H9 (cell line): ENCODE measurements at regions not wholly inside any gene's neighbourhood (a gene's known extent, or its start where the extent isn't known, plus 50 kb on each side); places are given as distances from the start of the nearest gene placed in this dataset.

Source experiments
- DNase-seq: peaks from one replicate; pipeline ENCODE4 v3.0.0-alpha.2; 2017
- H2AFZ ChIP-seq: one replicate; pipeline ENCODE4 v1.6.1; 2013; ENCODE audit warnings: mild to moderate bottlenecking, low read length, control low read depth, moderate library complexity
- H2AK5ac ChIP-seq: 2 replicates; pipeline ENCODE4 v1.6.1; 2013; ENCODE audit warnings: low read length, control low read depth, mixed read lengths; ENCODE audit not compliant: insufficient read length
- H2BK120ac ChIP-seq: one replicate; pipeline ENCODE4 v1.6.1; 2013; ENCODE audit warnings: low read depth, mild to moderate bottlenecking, low read length, control low read depth, inconsistent platforms; ENCODE audit not compliant: poor library complexity, severe bottlenecking
- H2BK12ac ChIP-seq: 2 replicates; pipeline ENCODE4 v1.6.1; 2013; ENCODE audit warnings: low read length, control low read depth, mixed read lengths, low read depth; ENCODE audit not compliant: insufficient read length
- H2BK15ac ChIP-seq: 2 replicates; pipeline ENCODE4 v1.6.1; 2013; ENCODE audit warnings: low read depth, low read length, control low read depth
- H2BK20ac ChIP-seq: one replicate; pipeline ENCODE4 v1.6.1; 2013; ENCODE audit warnings: low read depth, mild to moderate bottlenecking, low read length, control low read depth, inconsistent platforms; ENCODE audit not compliant: poor library complexity, severe bottlenecking
- H2BK5ac ChIP-seq: 2 replicates; pipeline ENCODE4 v1.6.1; 2013; ENCODE audit warnings: low read length, control low read depth, mixed read lengths; ENCODE audit not compliant: insufficient read length
- H3K14ac ChIP-seq: 2 replicates; pipeline ENCODE4 v1.6.1; 2013; ENCODE audit warnings: low read length, control low read depth; ENCODE audit not compliant: insufficient read depth
- H3K18ac ChIP-seq: 2 replicates; pipeline ENCODE4 v1.6.1; 2013; ENCODE audit warnings: low read depth, mild to moderate bottlenecking, mixed read lengths, low read length, control low read depth; ENCODE audit not compliant: insufficient read length
- H3K23ac ChIP-seq: 2 replicates; pipeline ENCODE4 v1.6.1; 2013; ENCODE audit warnings: low read length, control low read depth, mixed read lengths, low read depth; ENCODE audit not compliant: insufficient read length
- H3K23me2 ChIP-seq: 2 replicates; pipeline ENCODE4 v1.6.1; 2013; ENCODE audit warnings: low read depth, mild to moderate bottlenecking, mixed read lengths, low read length, control low read depth; ENCODE audit not compliant: insufficient read length, poor library complexity, severe bottlenecking
- H3K27ac ChIP-seq: 2 replicates; pipeline ENCODE4 v1.5.1; 2013; ENCODE audit warnings: low read length, control low read depth, mixed read lengths, low read depth; ENCODE audit not compliant: insufficient read length
- H3K27me3 ChIP-seq: 2 replicates; pipeline ENCODE4 v1.6.1; 2013; ENCODE audit warnings: low read length, control low read depth, inconsistent platforms; ENCODE audit not compliant: insufficient read depth
- H3K4ac ChIP-seq: 2 replicates; pipeline ENCODE4 v1.6.1; 2013; ENCODE audit warnings: low read depth, mild to moderate bottlenecking, control low read depth, inconsistent platforms, low read length, moderate library complexity
- H3K4me1 ChIP-seq: 2 replicates; pipeline ENCODE4 v1.6.1; 2013; ENCODE audit warnings: low read length, control low read depth, inconsistent platforms; ENCODE audit not compliant: insufficient read depth
- H3K4me2 ChIP-seq: 2 replicates; pipeline ENCODE4 v1.6.1; 2013; ENCODE audit warnings: low read length, control low read depth, mixed read lengths; ENCODE audit not compliant: insufficient read length, insufficient read depth
- H3K56ac ChIP-seq: 2 replicates; pipeline ENCODE4 v1.6.1; 2013; ENCODE audit warnings: low read depth, mild to moderate bottlenecking, mixed read lengths, low read length, control low read depth; ENCODE audit not compliant: insufficient read length
- H3K79me1 ChIP-seq: 2 replicates; pipeline ENCODE4 v1.6.1; 2013; ENCODE audit warnings: low read depth, mild to moderate bottlenecking, moderate library complexity, low read length, control low read depth, inconsistent platforms; ENCODE audit not compliant: insufficient read depth, poor library complexity, severe bottlenecking
- H3K79me2 ChIP-seq: 2 replicates; pipeline ENCODE4 v1.6.1; 2013; ENCODE audit warnings: low read length, control low read depth, inconsistent platforms; ENCODE audit not compliant: insufficient read depth
- H3K9ac ChIP-seq: 2 replicates; pipeline ENCODE4 v1.6.1; 2013; ENCODE audit warnings: low read length, control low read depth, mixed read lengths; ENCODE audit not compliant: insufficient read length; ENCODE audit errors: extremely low read depth
- H3K9me3 ChIP-seq: one replicate; pipeline ENCODE4 v1.6.1; 2013; ENCODE audit warnings: low read depth, low read length, inconsistent platforms; ENCODE audit not compliant: control insufficient read depth
- H3T11ph ChIP-seq: one replicate; pipeline ENCODE4 v1.6.1; 2013; ENCODE audit warnings: mild to moderate bottlenecking, low read length, control low read depth, inconsistent platforms
- H4K20me1 ChIP-seq: one replicate; pipeline ENCODE4 v1.6.1; 2013; ENCODE audit not compliant: control insufficient read depth, insufficient read length, insufficient read depth
- H4K5ac ChIP-seq: 2 replicates; pipeline ENCODE4 v1.6.1; 2013; ENCODE audit warnings: low read depth, mild to moderate bottlenecking, mixed read lengths, low read length, control low read depth; ENCODE audit not compliant: insufficient read length
- H4K8ac ChIP-seq: replicated peaks from 2 replicates; pipeline ENCODE4 v1.6.1; 2013; ENCODE audit warnings: low read length, control low read depth, mixed read lengths, low read depth; ENCODE audit not compliant: insufficient read length
- H4K91ac ChIP-seq: 2 replicates; pipeline ENCODE4 v1.6.1; 2013; ENCODE audit warnings: low read depth, mild to moderate bottlenecking, moderate library complexity, mixed read lengths, low read length, control low read depth; ENCODE audit not compliant: insufficient read length
- H3K27ac Mint-ChIP-seq, 3 experiments: 2 replicates in 2 of 3; 3 replicates in 1 of 3; pipeline ENCODE4 v1.8.0; 2020 to 2021; ENCODE audit warnings: mixed read lengths in 3 of 3, mild to moderate bottlenecking in 1 of 3, moderate library complexity in 1 of 3
- H3K27me3 Mint-ChIP-seq: 2 replicates; pipeline ENCODE4 v1.8.0; 2021; ENCODE audit warnings: low read depth, mild to moderate bottlenecking, moderate library complexity, mixed read lengths
- H3K36me3 Mint-ChIP-seq, 3 experiments: 2 replicates in 2 of 3; 3 replicates in 1 of 3; pipeline ENCODE4 v1.8.0; 2020 to 2021; ENCODE audit warnings: low read depth in 3 of 3, mixed read lengths in 3 of 3; ENCODE audit not compliant: insufficient read depth in 1 of 3
- H3K4me1 Mint-ChIP-seq, 2 experiments: 2 replicates each; pipeline ENCODE4 v1.8.0; 2020; ENCODE audit warnings: mixed read lengths in 2 of 2
- H3K4me3 Mint-ChIP-seq, 2 experiments: 2 replicates in 1 of 2; 3 replicates in 1 of 2; pipeline ENCODE4 v1.8.0; 2020 to 2021; ENCODE audit warnings: mild to moderate bottlenecking in 2 of 2, mixed read lengths in 2 of 2, moderate library complexity in 1 of 2
- H3K9me3 Mint-ChIP-seq, 2 experiments: 2 replicates in 1 of 2; 3 replicates in 1 of 2; pipeline ENCODE4 v1.8.0; 2020; ENCODE audit warnings: mild to moderate bottlenecking in 2 of 2, mixed read lengths in 2 of 2, moderate library complexity in 1 of 2
- WGBS: extraction: QIAGEN DNeasy Blood & Tissue Kit; methylation state at CpG from one replicate; pipeline ENCODE4 v1.1.7; 2013; ENCODE audit warnings: missing lambda C conversion rate, low lambda C conversion rate, mixed read lengths; ENCODE audit not compliant: insufficient read length; ENCODE audit errors: extremely low coverage; 5-methylcytosine and 5-hydroxymethylcytosine counted together
- TF ChIP-seq, protein P1 (sequence below): fragments of 200-600 bp; sonication (generic); conservative IDR thresholded peaks from 3 replicates; pipeline ENCODE4 v1.8.0; 2021; ENCODE audit warnings: antibody characterized with exemption, mild to moderate bottlenecking

GRCh38 chr15:50824514-50824913 is 59.0 kb upstream of the SPPL2A start:
- Histone ChIP-seq H3K23ac (no peak overlapping the region), H3K9me3 (no peaks in the 10 kb centered on the region), H2AFZ (no peak overlapping the region), H2BK15ac (no peak overlapping the region), H2BK20ac (no peak overlapping the region), H3K23me2 (no peaks in the 10 kb centered on the region), H2AK5ac (no peak overlapping the region), H3K79me2 (no peaks in the 10 kb centered on the region), H3K9ac (no peak overlapping the region), H2BK5ac (no peak overlapping the region), H3K4me1 (no peaks in the 10 kb centered on the region; the same call in 1 of the 2 replicates), H3K18ac (no peak overlapping the region), H2BK120ac (no peak overlapping the region), H3K4ac (no peak overlapping the region), H3K27me3 (no peaks in the 10 kb centered on the region), H3K4me2 (no peak overlapping the region), H3T11ph (no peak overlapping the region), H3K27ac (no peak overlapping the region), H3K14ac (no peak overlapping the region), H3K56ac (no peak overlapping the region), H4K5ac (no peak overlapping the region), H3K79me1 (no peaks in the 10 kb centered on the region), H4K20me1 (no peaks in the 10 kb centered on the region), H4K8ac (no peak overlapping the region), H2BK12ac (no peak overlapping the region), H4K91ac (no peak overlapping the region)
- H3K27me3 Mint-ChIP-seq, result no peaks in the 10 kb centered on the region
- no peaks in the 10 kb centered on the region for H3K9me3 Mint-ChIP-seq
- H3K36me3 Mint-ChIP-seq, result no peaks in the 10 kb centered on the region
- no peak overlapping the region; a peak in 1 of 7 replicates for H3K27ac Mint-ChIP-seq
- WGBS, result no CpG with 5 or more reads among the region's 2 CpGs
- TF ChIP-seq, protein P1, sequence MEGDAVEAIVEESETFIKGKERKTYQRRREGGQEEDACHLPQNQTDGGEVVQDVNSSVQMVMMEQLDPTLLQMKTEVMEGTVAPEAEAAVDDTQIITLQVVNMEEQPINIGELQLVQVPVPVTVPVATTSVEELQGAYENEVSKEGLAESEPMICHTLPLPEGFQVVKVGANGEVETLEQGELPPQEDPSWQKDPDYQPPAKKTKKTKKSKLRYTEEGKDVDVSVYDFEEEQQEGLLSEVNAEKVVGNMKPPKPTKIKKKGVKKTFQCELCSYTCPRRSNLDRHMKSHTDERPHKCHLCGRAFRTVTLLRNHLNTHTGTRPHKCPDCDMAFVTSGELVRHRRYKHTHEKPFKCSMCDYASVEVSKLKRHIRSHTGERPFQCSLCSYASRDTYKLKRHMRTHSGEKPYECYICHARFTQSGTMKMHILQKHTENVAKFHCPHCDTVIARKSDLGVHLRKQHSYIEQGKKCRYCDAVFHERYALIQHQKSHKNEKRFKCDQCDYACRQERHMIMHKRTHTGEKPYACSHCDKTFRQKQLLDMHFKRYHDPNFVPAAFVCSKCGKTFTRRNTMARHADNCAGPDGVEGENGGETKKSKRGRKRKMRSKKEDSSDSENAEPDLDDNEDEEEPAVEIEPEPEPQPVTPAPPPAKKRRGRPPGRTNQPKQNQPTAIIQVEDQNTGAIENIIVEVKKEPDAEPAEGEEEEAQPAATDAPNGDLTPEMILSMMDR, result no peak
- H3K4me3 Mint-ChIP-seq, result no peak overlapping the region
- peaks cover 10 to 21% of the 10 kb centered on the region in 2 experiments for H3K4me1 Mint-ChIP-seq
- no peak for DNase-seq
